Nephron progenitor cell (in vitro differentiated cells): ENCODE measurements at regions not wholly inside any gene's neighbourhood (a gene's known extent, or its start where the extent isn't known, plus 50 kb on each side); places are given as distances from the start of the nearest gene placed in this dataset.

Experiments
- DNase-seq: peaks from one replicate; pipeline ENCODE4 v3.0.0; 2021
- H3K27ac Mint-ChIP-seq: 2 replicates; pipeline ENCODE4 v1.8.0; 2021; ENCODE audit warnings: mild to moderate bottlenecking, moderate library complexity, mixed read lengths
- H3K27me3 Mint-ChIP-seq: 2 replicates; pipeline ENCODE4 v1.8.0; 2021; ENCODE audit warnings: mild to moderate bottlenecking, low read depth, mixed read lengths; ENCODE audit not compliant: poor library complexity
- H3K36me3 Mint-ChIP-seq: 2 replicates; pipeline ENCODE4 v1.8.0; 2021; ENCODE audit warnings: low read depth, mixed read lengths
- H3K4me1 Mint-ChIP-seq: 2 replicates; pipeline ENCODE4 v1.8.0; 2021; ENCODE audit warnings: mixed read lengths
- H3K4me3 Mint-ChIP-seq: 2 replicates; pipeline ENCODE4 v1.8.0; 2021; ENCODE audit warnings: mild to moderate bottlenecking, moderate library complexity, mixed read lengths
- H3K9me3 Mint-ChIP-seq: 2 replicates; pipeline ENCODE4 v1.8.0; 2021; ENCODE audit warnings: mild to moderate bottlenecking, moderate library complexity, mixed read lengths
- TF ChIP-seq, protein P1 (sequence below): fragments of 200-600 bp; sonication (generic); IDR thresholded peaks from 2 replicates; pipeline ENCODE4 v1.5.0; 2021; ENCODE audit warnings: antibody characterized with exemption

- DNase-seq: no peak
- Mint-ChIP-seq H3K27ac (peak overlapping the region; percentile 86), H3K4me1 (peaks cover 52% of the 10 kb centered on the region), H3K4me3 (no peak overlapping the region), H3K9me3 (no peaks in the 10 kb centered on the region), H3K27me3 (no peaks in the 10 kb centered on the region), H3K36me3 (no peaks in the 10 kb centered on the region)
- TF ChIP-seq, protein P1, sequence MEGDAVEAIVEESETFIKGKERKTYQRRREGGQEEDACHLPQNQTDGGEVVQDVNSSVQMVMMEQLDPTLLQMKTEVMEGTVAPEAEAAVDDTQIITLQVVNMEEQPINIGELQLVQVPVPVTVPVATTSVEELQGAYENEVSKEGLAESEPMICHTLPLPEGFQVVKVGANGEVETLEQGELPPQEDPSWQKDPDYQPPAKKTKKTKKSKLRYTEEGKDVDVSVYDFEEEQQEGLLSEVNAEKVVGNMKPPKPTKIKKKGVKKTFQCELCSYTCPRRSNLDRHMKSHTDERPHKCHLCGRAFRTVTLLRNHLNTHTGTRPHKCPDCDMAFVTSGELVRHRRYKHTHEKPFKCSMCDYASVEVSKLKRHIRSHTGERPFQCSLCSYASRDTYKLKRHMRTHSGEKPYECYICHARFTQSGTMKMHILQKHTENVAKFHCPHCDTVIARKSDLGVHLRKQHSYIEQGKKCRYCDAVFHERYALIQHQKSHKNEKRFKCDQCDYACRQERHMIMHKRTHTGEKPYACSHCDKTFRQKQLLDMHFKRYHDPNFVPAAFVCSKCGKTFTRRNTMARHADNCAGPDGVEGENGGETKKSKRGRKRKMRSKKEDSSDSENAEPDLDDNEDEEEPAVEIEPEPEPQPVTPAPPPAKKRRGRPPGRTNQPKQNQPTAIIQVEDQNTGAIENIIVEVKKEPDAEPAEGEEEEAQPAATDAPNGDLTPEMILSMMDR: no peak
Observed at GRCh38 chr12:42789808-42790760, 200.5 kb upstream of the PRICKLE1 start.

DNA sequence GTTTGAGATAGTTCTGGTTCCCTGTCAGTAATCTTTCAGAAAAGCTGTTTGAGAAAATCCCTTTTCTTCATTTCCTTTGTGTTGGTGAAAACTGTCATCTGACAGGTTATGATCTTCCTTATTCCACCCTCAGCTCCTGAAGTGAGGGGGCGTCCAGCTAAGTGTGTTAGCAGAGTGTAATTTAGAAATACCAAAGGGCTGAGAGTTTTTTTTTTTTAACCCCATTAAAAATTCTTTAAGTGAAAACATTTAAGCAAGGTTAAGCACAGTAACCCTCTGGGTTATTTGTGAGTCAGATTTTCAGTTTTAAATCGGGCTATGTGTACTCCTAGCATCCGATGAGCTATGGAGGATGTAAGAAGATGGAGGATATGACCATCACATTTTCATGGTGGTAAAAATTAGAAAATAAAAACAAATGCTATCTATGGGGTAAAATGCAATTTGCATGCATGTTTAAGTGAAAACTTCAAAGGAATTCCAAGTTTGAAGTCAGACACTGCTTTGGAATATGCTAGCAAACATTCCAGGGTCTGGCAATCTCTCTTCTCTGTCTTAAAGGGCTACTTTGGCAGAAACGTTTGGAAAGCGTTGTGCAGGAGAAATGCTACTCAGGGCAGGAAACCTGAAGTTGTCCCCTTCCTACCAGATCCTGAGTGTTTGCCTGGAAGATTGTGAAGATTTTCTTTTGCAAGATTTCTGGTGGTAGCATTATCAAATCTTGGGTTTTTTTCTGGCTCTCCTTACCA is 197.0 kb upstream of the PRICKLE1 start:
- DNase-seq: no peak
- peak overlapping the region; percentile 50 for H3K27ac Mint-ChIP-seq
- H3K36me3 Mint-ChIP-seq: no peaks in the 10 kb centered on the region
- H3K4me3 Mint-ChIP-seq: no peak overlapping the region
- no peaks in the 10 kb centered on the region for H3K27me3 Mint-ChIP-seq
- peaks cover 56% of the 10 kb centered on the region for H3K4me1 Mint-ChIP-seq
- TF ChIP-seq, protein P1: no peak
- H3K9me3 Mint-ChIP-seq: no peaks in the 10 kb centered on the region

- no peak for DNase-seq
- Mint-ChIP-seq H3K4me3 (no peak overlapping the region), H3K4me1 (peaks cover 51% of the 10 kb centered on the region), H3K27ac (no peak overlapping the region), H3K9me3 (no peaks in the 10 kb centered on the region), H3K27me3 (no peaks in the 10 kb centered on the region), H3K36me3 (no peaks in the 10 kb centered on the region)
- TF ChIP-seq, protein P1: no peak
Observed at GRCh38 chr12:42785944-42786343, 196.4 kb upstream of the PRICKLE1 start.

GRCh38 chr12:42780671-42781070 is 191.1 kb upstream of the PRICKLE1 start:
- no peak overlapping the region for H3K4me3 Mint-ChIP-seq
- peak overlapping the region; percentile 8 for H3K27ac Mint-ChIP-seq
- H3K27me3 Mint-ChIP-seq: no peaks in the 10 kb centered on the region

GRCh38 chr12:42779186-42779859 is 189.8 kb upstream of the PRICKLE1 start:
- DNase-seq: no peak
- no peak overlapping the region for H3K4me3 Mint-ChIP-seq
- H3K27me3 Mint-ChIP-seq: no peaks in the 10 kb centered on the region
- no peaks in the 10 kb centered on the region for H3K36me3 Mint-ChIP-seq
- no peak overlapping the region for H3K27ac Mint-ChIP-seq
- TF ChIP-seq, protein P1: no peak
- peaks cover 51% of the 10 kb centered on the region for H3K4me1 Mint-ChIP-seq
- H3K9me3 Mint-ChIP-seq: no peaks in the 10 kb centered on the region

More at GRCh38 chr12:42780671-42781070, 191.1 kb upstream of the PRICKLE1 start:
- Mint-ChIP-seq H3K36me3 (no peaks in the 10 kb centered on the region), H3K9me3 (no peaks in the 10 kb centered on the region), H3K4me1 (peaks cover 54% of the 10 kb centered on the region)
- DNase-seq: no peak
- TF ChIP-seq, protein P1: no peak
